LNCaP clone FGC (cell line): ENCODE measurements at regions not wholly inside any gene's neighbourhood (a gene's known extent, or its start where the extent isn't known, plus 50 kb on each side); places are given as distances from the start of the nearest gene placed in this dataset.

Source experiments
- DNase-seq: peaks from one replicate; pipeline ENCODE4 v3.0.0-alpha.2; 2011; ENCODE audit warnings: low read depth
- H3K4me3 ChIP-seq: 2 replicates; pipeline ENCODE4 v1.5.1; 2011; ENCODE audit warnings: mild to moderate bottlenecking, low read depth, low read length, control low read depth
- CTCF ChIP-seq: IDR thresholded peaks from 2 replicates; pipeline ENCODE4 v1.5.1; 2012; ENCODE audit warnings: mild to moderate bottlenecking; ENCODE audit not compliant: control insufficient read depth, insufficient read depth; ENCODE audit errors: extremely low read depth

GRCh38 chr4:176588436-176588835 lies 204.3 kb downstream of the VEGFC start:
- H3K4me3 ChIP-seq: no peak overlapping the region
- DNase-seq: no peak
- no peak for TF ChIP-seq CTCF

- H3K4me3 ChIP-seq: no peak overlapping the region
- no peak for DNase-seq
Observed at GRCh38 chr4:176592976-176593670, 199.6 kb downstream of the VEGFC start.

DNA sequence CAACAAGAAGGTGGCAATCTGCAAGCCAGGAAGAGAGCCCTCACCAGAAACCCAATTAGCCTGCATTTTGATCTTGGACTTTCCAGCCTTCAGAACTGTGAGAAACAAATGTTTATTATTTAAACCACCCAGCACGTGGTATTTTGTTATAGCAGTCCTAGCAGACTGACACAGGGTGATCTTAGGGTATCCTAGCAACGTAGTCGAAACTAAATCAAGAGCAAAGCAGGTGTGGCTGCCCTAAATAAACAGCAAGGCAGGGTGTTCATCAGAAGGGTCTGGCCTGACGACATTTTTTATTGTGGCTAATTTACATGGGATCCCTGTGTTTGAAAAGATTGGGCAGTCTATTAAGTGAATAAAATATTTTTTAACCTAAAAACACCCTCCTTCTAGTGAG lies 198.8 kb downstream of the VEGFC start:
- no peak for TF ChIP-seq CTCF
- H3K4me3 ChIP-seq: no peak overlapping the region
- DNase-seq: no peak

More at GRCh38 chr4:176592976-176593670, 199.6 kb downstream of the VEGFC start:
- no peak for TF ChIP-seq CTCF

GRCh38 chr4:176595257-176595656 lies 197.5 kb downstream of the VEGFC start:
- TF ChIP-seq CTCF: no peak
- DNase-seq: no peak
- H3K4me3 ChIP-seq: no peak overlapping the region

DNA sequence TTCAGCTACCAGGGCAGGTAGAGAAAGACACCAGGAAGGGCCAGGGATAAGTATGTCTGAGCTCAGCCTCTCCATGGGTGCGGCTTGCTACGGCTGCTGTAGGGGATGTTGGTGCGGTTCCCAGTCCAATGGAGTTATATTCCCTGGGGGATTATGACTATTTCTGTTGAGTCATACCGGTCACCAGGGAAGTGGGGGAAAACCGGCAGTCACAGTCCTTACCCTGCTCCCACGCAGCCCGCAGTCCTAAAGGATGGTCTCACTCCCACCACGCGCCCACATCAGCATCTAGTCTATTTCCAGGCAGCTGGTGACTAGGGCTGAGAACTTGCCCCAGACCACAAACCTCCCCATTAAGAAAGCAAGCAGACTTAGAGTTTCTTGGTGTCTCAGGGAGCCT lies 191.6 kb downstream of the VEGFC start:
- DNase-seq: no peak
- no peak overlapping the region for H3K4me3 ChIP-seq
- no peak for TF ChIP-seq CTCF

DNA sequence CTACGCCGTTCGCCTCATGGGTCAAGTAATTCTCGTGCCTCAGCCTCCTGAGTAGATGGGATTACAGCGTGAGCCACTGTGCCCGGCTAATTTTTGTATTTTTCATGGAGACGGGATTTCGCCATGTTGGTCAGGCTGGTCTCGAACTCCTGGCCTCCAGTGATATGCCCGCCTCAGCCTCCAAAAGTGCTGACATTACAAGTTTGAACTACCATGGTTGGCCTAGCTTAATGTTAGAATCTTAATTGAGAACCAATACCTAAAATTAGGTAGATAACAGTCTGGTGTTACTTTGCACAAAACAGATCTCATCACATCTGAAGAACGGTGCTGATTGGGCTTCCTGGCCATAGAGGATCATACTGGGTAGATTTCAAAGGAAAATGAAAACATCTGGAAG lies 184.9 kb downstream of the VEGFC start:
- no peak for TF ChIP-seq CTCF

GRCh38 chr4:176608346-176608745 lies 184.4 kb downstream of the VEGFC start:
- no peak for TF ChIP-seq CTCF
- H3K4me3 ChIP-seq: no peak overlapping the region
- DNase-seq: no peak

More for the DNA sequence above, 184.9 kb downstream of the VEGFC start:
- H3K4me3 ChIP-seq: no peak overlapping the region
- no peak for DNase-seq
